GM21717 (cell line): ENCODE measurements at regions not wholly inside any gene's neighbourhood (a gene's known extent, or its start where the extent isn't known, plus 50 kb on each side); places are given as distances from the start of the nearest gene placed in this dataset.
"Not testable (repeated sequence)": the region's sequence is repeated elsewhere in the genome, so short reads cannot be mapped to it uniquely, and the experiment has no call there.

Source experiments
- ATAC-seq: cut with Tn5 transposase; IDR thresholded peaks from one replicate; pipeline ENCODE4 v1.9.1; 2021; ENCODE audit warnings: mild to moderate bottlenecking, moderate library complexity; ENCODE audit not compliant: unreplicated experiment

DNA sequence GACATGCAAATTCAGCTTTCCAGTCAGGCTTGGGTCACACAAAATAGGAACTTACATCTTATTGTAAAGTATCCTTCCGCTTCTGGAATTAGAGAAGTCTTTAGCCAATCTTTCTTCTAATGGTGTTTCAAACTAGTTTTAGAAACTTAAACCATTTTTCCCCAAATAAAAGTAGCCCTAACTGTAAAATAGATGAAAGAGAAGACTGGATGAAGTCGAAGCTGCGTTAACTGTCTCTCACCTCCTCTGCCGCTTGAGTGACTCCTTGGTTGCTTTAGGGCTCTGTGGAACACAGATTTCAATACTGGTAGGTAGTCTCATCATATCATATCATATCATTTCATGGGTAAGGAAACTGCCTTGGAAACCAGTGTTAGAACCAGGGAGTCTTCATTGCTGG is 498.4 kb downstream of the XIRP2 start:
- ATAC-seq, result no peak

DNA sequence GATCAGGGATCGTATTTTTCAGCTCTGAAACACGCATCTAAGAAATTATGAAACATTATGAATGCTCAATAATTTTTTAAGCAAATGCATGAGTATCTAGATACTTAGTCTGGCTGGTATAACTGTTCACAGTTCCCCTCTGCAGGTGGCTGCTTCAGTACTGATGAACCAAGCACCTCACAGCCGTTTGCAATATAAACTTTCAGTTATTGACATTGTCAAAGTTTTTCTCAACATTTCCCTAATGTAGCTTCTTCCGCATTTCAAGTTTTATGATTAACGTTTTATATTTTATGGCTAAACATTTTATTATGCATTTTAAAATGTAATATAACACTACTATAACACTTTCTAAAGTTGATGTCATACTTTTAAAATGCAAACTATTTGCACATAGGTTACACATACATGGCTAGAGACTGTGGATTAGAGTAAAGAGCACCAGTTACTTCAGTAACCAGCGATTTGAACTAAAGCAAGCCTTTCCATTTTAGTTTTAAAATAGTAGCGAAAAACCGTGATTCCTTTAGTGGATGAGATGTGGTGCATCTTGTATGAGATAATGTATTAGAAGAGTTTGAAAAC is 495.4 kb downstream of the XIRP2 start:
- ATAC-seq, result no peak

DNA sequence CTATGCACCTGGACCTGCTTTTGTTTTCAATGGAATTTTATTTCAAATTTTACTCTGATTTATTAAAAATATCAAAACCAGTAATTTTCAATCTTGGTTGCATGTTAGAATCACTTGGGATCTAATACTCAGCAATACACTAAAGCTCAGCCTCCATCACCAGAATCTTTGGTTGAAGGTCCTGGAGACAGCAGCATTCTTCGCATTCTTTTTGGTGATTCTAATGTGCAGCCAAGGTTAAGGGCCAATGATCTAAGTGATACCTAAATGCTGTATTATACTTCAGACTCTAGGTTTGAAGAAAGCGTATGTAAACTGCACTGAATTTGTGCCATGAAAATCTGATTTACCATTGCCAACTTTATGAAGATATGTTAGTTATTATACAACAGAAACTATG is 493.1 kb downstream of the XIRP2 start:
- no peak for ATAC-seq

DNA sequence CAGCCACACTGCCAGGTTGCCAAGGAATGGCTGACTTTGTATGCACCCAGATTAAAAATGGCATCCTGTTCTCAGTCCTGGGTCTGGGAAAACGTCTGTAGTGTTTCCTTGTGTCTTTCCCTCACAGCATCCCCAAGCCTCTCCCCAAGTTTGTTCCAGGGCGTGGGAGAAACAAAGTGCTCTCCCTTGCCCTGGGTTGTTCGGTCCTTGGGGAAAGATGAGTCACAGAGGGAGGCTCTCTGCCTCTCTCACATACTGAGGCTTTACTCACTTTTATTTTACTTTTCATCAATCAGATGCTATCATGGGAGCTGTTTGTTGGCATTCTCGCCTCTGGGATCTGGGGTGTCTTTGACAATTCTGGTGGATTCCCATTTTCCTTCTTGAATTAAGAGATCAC is 492.3 kb downstream of the XIRP2 start:
- no peak for ATAC-seq

DNA sequence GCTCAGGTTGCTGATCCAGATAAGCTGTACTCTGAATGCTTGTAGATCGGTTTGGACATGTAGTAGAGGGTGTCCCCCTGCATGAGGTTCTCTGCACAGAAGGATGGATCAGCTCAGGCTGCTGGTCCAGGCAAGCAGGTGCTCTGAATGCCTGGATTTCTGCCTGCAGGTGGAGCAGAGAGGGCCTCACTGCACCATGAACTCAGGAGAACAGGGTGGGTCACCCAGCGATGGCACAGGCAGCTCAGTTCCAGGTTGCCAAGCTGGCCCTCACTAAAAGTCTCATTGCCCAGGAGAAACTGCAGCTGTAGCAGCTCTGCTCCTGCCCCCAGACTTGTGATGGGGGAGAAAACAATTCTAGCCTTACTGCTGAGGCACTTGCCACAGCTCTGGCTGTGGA is 491.8 kb downstream of the XIRP2 start:
- no peak for ATAC-seq

DNA sequence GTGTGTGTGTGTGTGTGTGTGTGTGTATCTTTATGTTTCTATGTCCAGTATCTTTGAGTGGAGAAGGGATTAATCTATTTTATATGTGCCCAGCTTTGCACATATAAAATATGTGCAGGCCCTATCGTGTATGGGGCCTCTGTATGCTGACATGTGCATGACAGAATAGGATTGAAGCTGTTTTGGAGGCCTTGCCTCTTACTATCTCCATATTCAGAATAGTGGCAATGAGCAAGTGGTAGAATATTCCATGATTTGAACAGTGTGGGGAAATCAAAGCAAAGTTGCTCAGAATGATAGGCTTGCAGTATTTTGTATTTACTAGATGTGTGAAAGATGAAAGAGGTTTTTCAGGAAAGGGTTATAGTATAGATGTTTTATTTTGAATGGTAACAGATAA is 480.8 kb downstream of the XIRP2 start:
- no peak for ATAC-seq

DNA sequence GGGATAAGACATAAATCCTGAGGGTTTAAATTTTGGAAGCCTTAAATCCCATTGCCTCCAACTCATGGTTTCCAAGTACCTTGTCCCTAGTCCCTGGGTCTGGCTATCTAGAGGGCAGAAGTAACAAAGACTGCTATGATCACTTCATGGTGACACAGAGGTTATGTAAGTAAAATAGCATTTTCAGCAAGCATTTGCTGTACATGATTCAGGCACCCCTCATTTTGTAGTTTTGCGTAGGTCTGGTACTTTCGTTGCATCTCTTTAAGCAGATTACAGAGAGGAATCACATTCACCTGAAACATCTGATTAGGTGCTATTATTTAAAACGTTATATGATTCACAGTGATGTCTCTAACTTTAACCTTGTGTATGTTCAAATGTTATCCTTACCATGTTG is 480.1 kb downstream of the XIRP2 start:
- ATAC-seq, result no peak

DNA sequence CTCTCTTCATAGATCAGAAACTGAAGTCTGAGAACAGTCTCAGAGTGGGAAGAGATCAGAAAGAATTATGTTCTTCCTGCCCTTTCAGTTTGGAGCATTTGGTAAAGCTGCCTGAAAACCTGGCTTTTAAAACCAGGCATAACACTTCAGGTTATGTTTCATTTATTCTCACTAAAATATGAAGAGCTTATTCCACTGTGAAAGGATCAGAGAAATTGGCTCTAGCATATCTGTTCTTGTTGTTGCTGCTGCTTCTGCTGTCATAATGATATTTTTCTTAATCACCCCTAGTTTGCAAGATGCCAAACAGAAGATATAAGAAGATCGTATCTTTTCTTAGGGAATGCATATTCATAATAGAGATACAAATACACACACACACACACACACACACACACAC is 476.9 kb downstream of the XIRP2 start:
- no peak for ATAC-seq

DNA sequence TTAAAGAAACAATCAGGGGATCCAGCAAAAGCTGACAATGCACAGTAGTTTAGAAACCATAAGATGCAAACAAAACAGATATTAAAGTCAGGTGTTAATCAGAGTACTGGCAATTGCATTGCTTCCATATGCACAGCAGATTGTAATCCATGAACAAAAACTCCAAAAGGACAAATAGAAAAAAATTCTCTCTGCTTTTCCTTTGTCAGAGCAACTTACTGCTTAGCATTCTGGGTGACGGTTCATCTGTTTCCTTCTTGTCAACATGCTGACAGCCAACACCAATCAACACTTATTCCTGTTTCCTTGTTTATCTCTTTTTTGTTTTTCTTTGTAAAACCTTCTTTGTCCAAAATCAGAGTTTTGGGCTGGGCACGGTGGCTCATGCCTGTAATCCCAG is 473.1 kb downstream of the XIRP2 start:
- ATAC-seq, result no peak

DNA sequence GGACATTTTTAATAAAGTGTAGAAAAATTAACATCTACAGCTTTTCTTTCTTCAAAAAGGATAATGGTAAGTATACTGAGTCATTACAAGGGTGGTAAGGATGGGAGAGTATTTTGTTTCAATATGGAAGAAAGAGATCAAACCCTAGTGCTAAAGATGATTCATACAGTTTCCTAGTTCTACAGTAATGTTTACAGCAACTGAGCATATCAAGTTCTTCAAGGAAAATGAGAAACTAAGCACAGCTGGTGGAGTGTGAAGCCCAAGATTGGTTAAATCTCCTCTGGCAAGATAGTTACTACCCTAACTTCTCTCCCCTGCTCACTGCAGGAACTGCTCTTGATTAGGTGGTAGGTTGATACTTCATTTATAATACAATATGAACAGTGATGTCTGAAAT is 467.5 kb downstream of the XIRP2 start:
- no peak for ATAC-seq

DNA sequence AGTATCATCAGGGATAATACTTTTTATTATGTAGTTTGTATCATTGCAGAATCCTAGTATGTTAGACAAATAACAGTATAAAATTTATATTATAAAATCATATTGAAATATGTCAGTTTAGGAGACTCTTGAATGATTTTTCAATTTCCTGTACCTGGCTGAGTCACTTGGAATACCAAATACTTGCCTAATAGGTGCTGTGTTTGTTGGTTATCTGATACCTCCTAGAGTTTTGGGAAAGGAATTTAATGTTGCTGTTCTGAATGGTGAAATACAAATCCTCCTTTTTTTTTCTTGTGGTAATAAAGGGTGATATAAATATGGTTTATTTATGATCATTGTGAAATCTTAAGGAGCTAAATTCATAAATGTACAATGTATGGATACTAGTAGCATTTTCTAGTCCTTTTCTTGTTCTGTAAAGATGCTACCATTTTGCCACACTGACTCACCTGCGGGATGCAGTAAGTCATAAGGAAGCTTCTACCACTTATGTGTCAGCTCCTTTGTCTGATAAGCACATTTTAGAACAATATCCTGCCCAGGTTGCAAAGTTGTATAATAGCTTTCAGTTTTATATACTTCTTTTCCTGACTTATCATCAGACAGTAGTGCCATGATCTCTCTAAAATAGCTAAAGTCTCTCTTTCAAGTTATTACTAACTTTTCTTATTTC is 465.5 kb downstream of the XIRP2 start:
- no peak for ATAC-seq

DNA sequence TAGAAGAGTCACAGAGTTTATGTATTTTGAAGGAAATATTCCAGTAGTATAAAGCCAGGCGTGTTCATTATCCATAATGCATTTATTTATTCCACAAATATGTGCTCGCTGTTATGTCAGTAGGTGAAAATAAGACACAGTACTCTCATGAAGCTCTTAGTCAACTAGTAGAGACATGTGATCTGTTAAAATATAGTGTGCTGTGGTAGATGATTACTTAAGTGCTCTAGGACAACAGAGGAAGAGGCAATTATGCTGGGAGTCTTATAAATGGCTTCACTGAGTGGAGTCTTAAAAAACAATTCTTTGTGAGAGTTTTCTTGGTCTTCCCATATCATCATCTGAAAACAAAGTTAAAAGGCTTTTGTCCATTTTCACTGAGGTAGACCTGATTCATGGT is 457.3 kb downstream of the XIRP2 start:
- no peak for ATAC-seq

DNA sequence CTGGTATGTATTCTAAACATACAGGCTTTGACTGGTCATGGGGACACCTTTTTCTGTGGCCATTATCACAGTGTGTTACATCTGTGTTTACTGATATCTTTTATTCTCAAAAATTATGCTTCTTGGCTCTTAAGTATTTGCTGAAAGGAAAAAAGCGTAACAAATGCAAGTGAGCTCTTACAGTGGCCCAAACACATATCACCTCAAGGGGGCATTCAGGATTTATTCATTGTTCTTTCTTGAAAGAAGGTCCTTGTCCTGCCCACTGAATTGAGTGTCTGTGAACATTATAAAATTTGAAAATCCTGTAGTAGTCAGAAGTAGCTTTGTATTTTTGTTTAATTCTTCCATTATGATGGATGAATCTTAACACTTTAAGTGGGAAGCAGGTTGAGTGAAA is 454.5 kb downstream of the XIRP2 start:
- no peak for ATAC-seq

DNA sequence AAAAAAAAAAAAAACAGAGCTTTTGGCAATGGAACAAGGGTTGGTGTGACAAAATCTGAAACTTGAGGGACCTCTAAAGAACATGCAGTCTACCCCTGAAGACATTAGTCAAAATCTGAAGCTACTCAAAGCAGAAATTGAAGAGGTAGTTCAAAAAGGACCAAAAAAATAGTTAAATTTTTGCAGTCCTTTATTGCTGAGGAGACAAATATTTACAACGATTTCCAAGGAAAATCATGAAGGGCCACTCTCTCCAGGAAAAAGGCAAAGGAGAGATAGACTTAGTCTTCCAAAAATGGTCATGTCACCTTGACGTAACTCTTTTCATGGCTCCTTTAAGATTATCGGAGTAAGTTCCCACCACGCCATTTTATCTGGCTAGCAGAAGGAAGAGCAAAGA is 452.0 kb downstream of the XIRP2 start:
- no peak for ATAC-seq

DNA sequence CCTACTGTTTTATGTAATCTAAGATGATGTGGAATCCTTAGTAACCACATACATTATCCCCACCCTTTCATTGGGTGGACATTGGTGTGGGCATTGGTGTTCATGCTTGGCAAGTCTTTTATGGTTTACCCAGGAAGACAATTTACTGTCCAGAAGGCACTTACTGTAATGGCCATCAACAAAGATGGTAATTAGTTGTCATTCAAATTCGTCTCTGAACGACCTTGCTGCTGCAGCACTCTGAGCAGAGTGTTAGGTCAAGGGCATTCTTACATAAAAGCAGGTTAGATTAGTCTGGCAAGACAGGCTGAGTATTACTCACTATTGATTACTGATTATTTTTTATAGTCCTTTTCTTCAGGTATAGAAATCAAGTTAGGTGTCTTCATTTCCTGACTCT is 447.9 kb downstream of the XIRP2 start:
- ATAC-seq, result no peak

DNA sequence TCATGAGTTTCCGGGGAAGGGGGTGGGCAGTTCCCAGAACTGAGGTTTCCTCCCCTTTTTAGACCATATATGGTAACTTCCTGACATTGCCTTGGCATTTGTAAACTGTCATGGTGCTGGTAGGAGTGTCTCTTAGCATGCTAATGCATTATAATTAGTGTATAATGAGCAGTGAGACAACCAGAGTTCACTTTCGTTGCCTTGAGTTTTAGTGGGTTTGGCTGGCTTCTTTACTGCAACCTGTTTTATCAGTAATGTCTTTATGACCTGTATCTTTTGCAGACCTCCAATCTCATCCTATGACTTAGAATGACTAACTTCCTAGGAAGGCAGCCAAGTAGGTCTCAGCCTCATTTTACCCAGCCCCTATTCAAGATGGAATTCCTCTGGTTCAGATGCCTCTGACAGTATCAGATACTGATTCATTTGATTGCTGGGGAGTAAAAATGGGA is 447.3 kb downstream of the XIRP2 start:
- ATAC-seq, result no peak

DNA sequence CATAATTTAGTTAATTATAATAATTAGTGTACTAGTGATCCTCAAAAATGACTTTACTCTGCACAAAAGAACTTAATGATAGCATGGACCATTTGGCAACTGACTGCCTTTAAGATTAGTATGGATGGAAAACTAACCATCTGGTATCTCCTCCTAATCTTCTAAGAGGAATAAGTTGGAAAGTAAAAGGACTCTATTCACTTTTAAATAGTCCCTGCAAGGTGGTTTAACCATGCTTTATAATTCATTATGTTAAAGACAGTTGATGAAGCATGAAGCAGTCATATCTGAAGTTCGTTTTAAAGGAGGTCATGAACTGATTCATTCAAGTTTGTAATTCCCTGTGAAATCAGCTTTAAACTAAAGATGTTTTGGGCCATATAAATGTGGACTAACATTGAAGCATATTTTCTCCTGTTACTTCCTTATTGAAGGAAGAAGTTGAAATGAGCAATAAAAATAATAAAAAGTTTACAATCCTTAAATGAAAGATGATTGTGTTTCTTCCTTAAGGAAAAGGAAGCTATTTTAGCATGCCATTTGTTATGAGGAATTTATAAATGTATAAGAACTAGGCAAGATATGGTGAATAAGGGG is 446.0 kb downstream of the XIRP2 start:
- ATAC-seq, result no peak

DNA sequence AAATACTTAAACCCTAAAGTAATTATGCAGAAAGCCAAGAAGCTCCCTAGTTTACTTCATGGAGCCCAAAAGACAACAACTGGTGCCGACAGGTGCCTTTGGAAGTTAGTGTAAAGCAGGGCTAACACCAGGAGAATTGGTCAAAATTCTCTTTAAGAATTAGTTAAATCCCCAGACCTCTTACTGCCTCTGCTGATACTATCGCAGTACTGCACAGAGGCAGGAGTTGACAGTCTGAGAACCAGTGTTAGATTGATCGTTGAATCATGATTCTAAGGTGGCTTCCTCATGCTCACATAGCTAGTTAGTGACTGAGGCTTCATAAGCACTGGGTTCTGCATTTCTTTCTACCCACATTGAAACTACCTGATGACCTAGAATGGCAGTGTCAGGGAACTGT is 445.0 kb downstream of the XIRP2 start:
- no peak for ATAC-seq

DNA sequence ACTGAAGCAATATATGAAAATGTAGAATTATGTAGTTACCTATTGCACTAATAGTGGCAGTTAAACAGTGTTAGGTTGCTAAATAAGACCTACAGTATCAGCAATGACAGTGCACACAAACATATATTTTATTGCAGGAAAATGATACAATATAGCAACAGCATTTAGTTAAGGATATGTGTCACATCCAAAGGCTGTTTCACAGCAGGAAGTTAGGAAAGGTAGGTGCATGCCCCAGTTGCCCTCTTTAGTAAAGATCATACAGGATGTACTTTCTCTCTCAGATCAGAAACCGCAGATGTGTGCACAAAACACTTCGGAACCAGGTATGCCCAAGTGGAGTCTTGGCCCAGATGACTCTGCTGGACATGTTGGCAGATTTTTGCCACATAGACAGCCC is 444.1 kb downstream of the XIRP2 start:
- ATAC-seq, result no peak

DNA sequence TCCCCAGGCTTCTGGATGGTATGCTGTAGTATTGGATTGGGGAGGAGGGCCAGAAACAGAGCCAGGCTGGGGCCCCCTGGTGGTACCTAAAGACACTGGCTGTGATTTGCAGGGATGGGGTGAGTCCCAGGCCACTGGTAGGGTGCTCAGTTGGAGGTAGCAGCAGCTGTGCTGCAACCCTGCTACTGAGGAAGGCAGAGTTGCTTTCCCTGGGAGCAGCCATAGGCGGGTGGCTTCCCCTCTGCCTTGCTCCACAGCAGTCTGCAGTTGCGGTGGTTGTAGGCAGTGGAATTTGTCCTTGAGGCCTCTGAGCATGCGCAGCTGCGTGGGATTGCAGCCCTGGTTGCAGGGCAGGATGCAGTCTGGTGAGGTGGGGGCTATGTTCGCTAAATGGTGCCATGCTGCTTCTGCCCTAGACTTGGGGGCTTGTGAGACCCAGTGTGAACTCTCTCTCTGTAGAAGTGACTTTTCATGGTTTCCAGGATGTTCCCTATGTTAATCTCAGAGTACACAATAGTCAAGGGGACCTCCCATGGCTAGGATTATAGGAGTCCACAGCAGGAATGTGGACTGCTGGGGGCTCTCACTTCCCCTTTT is 443.5 kb downstream of the XIRP2 start:
- no peak for ATAC-seq

DNA sequence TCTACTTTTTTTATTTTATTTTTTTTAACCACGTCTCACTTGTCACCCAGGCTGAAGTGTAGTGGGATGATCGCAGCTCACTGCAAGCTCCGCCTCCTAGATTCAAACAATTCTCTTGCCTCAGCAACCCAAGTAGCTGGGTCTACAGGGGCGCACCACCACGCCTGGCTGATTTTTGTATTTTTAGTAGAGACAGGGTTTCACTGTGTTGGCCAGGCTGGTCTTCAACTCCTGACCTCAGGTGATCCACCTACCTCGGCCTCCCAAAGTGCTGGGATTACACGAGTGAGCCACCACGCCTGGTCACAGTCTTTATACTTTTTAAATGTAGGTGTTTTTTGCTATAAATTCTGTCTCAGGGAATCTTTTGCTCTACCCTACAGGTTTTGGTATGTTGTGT is 440.5 kb downstream of the XIRP2 start:
- not testable (repeated sequence) for ATAC-seq

DNA sequence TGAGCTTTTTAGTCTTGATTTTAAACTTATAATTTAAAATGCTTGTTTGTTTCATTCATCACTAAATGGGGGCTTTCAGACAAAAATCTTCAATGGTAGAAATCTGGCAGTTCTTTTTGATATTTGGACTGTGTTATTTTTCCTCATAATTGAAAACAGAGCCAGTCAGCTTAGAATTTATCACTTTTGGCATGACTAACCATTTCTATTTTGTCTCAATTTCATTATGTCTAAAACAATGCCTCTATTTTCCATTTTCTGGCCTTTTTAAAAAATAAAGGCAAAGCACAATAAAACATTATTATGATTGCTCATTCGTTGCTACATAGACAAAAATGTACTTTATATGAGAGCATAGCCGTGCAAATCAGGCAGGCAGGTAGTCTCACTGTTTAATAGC is 434.5 kb downstream of the XIRP2 start:
- no peak for ATAC-seq
